GM13977 (cell line): ENCODE measurements at regions not wholly inside any gene's neighbourhood (a gene's known extent, or its start where the extent isn't known, plus 50 kb on each side); places are given as distances from the start of the nearest gene placed in this dataset.

Source experiments
- DNase-seq: peaks from one replicate; pipeline ENCODE4 v3.0.0; 2012; ENCODE audit warnings: low spot score
- in situ Hi-C: fragments of 300-500 bp; cut with MboI; formaldehyde crosslinking; loops from one replicate; pipeline ENCODE4 v1.12.0; 2022; ENCODE audit warnings: low sequenced_read_pairs, low pct_unique_long_range_greater_than_20kb, mixed read lengths, inconsistent platforms; ENCODE audit not compliant: unreplicated experiment
- TF ChIP-seq, protein P1 (sequence below): IDR thresholded peaks from 2 replicates; pipeline ENCODE4 v1.5.1; 2012; ENCODE audit warnings: mild to moderate bottlenecking, control low read depth; ENCODE audit not compliant: insufficient read depth; ENCODE audit errors: extremely low read depth, missing control alignments

DNA sequence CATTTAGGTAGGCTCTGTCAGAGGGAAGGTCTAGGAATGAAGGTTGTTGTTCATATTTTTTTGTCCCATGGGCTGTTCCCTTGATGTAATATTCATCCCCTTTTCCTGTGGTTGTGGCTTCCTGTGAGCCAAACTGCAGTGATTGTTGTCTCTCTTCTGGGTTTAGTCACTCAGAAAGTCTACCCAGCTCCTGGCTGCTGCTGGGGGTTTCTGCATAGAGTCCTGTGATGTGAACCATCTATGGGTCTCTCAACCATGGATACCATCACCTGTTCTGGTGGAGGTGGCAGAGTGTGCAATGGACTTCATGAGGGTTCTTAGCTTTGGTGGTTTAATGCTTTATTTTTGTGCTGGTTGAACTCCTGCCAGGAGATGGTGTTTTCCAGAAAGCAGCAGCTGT is 122.8 kb downstream of the ZC4H2 start:
- TF ChIP-seq, protein P1, sequence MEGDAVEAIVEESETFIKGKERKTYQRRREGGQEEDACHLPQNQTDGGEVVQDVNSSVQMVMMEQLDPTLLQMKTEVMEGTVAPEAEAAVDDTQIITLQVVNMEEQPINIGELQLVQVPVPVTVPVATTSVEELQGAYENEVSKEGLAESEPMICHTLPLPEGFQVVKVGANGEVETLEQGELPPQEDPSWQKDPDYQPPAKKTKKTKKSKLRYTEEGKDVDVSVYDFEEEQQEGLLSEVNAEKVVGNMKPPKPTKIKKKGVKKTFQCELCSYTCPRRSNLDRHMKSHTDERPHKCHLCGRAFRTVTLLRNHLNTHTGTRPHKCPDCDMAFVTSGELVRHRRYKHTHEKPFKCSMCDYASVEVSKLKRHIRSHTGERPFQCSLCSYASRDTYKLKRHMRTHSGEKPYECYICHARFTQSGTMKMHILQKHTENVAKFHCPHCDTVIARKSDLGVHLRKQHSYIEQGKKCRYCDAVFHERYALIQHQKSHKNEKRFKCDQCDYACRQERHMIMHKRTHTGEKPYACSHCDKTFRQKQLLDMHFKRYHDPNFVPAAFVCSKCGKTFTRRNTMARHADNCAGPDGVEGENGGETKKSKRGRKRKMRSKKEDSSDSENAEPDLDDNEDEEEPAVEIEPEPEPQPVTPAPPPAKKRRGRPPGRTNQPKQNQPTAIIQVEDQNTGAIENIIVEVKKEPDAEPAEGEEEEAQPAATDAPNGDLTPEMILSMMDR = no peak
- in situ Hi-C loops = no loop called here
- DNase-seq = no peak

DNA sequence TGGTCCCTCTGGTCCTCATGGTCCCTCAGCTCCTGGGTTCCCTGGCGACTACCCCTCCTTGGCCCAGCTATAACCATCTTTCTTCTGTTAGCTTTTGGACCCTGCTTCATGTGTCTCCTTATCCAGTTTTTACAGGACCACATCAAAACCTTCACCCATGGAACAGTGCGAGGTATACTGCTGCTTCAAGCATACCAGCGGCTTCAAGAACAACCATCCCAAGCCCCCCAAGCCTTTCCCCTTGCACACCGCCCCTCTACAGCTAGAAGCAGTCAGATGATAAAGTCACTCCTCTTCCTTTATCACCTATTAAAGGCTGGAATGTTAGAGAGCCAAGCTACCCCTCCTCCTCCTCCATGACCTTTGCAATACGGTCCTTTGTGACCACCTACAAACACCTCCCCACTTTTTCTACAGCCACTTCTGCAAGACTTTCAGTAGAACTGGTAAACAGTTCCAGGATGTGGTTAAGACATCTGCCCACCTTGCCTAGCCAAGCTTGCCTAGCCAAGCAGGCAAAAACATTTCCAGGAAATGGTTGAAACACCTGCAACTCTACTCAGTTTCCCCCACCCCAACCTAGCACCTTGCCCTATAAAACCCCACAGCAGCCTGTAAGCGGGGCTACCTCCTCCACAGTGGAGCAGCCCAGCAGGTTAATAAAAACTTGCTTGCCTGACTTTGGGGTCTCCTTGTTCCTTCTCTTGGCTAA is 125.7 kb downstream of the ZC4H2 start:
- no peak for DNase-seq
- in situ Hi-C loops = no loop called here
- TF ChIP-seq, protein P1 = no peak

DNA sequence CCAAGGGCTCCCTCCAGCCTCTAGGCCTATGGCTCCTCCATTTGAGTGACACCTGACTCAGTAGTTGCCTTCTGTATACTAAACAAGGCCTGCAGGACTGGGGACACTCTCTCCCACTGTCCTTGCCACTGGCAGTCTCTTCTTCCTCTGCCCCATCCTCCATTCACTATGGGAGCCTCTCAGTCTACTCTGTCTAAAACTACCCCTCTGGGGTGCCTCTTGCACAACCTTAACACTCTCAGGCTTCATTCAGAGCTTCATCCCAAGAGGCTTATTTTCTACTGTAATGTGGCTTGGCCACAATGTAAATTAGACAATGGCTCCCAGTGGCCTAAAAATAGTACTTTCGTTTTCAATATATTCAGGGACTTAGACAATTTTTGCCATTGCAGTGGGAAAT is 133.0 kb downstream of the ZC4H2 start:
- in situ Hi-C loops = no loop called here
- TF ChIP-seq, protein P1 = no peak
- DNase-seq = no peak

DNA sequence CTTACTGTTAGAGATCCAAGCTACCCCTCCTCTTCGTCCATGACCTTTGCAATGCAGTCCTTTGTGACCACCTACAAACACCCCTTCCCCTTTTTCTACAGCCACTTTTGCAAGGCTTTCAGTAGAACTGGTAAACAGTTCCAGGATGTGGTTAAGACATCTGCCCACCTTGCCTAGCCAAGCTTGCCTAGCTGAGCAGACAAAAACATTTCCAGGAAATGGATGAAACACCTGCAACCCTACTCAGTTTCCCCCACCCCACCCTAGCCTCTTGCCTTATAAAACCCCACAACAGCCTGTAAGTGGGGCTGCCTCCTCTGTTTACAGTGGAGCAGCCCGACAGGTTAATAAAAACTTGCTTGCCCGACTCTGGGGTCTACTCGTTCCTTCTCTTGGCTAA is 133.8 kb downstream of the ZC4H2 start:
- DNase-seq = no peak
- in situ Hi-C loops = no loop called here
- TF ChIP-seq, protein P1 = no peak

DNA sequence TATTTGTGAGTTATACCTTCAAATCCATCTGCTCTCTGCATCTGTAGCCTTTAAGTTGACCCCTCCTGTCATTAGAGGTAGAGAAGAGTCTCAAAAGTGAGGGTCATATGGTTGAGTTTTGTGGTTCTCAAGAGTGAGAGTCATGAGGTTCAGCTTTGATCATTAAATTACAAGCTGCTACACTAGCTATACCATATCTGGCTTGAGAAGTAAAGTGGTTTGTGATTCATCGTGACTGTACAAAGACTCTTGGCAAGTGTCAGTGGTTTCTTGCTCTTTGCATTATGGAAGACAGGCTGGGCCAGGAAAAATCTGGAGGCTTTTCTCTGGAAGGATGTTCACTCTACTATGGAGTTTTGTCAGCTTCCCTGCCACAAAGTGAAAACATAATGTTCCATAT is 170.6 kb downstream of the ZC4H2 start:
- TF ChIP-seq, protein P1 = no peak
- in situ Hi-C loops = no loop called here
- no peak for DNase-seq

DNA sequence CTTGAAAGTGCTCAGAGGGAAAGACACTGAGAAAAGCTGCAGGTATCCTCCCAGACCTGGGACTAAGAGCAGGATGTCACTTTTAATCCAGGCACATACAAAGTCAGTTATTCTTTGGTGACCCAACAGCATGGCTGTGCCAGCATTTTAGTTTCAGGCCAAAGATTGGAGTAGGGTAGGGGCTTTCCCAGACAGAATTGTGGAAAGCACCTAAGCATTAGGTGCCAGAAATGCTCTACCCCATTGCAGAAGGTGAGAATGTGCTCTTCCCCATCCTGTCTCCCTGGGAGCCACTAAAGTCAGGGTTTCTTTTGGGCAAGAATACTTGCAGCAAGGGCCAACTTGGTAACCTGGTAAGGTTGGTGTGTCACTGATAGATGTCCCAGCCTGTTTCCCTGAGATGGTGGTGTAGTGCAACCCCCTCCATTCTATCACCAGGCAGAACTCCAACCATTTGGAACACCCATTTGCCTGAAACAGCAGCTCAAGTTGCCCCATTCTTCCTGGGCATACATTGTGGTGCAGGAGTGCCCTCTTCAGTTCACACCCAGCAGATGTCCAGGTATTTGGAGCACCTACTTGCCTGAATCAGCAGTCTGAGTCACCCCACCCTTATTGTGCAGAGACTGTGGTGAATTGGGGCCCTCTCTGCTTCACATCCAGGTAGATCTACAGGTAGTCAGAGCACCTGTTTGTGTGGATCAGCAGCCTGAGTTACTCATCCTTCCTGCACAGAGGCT is 183.5 kb downstream of the ZC4H2 start:
- DNase-seq = no peak
- in situ Hi-C loops = no loop called here
- TF ChIP-seq, protein P1 = no peak
